MM.1S (cell line): ENCODE measurements at regions not wholly inside any gene's neighbourhood (a gene's known extent, or its start where the extent isn't known, plus 50 kb on each side); places are given as distances from the start of the nearest gene placed in this dataset.

Source experiments
- DNase-seq: peaks from one replicate; pipeline ENCODE4 v3.0.0-alpha.2; 2015
- H2AFZ ChIP-seq: fragments of 300-600 bp; sonication (generic); 2 replicates; pipeline ENCODE4 v1.6.0; 2016; ENCODE audit warnings: antibody characterized with exemption, low read length
- H3F3A ChIP-seq: fragments of 300-600 bp; sonication (generic); 2 replicates; pipeline ENCODE4 v1.6.1; 2016; ENCODE audit warnings: mild to moderate bottlenecking, antibody characterized with exemption, low read length, moderate library complexity, mixed read lengths; ENCODE audit not compliant: insufficient read depth
- H3K27ac ChIP-seq: fragments of 300-600 bp; sonication (generic); 2 replicates; pipeline ENCODE4 v1.5.1; 2016; ENCODE audit warnings: mild to moderate bottlenecking, low read length
- H3K27me3 ChIP-seq: fragments of 300-600 bp; sonication (generic); replicated peaks from 2 replicates; pipeline ENCODE4 v1.6.0; 2016; ENCODE audit warnings: low read length; ENCODE audit not compliant: insufficient read depth
- H3K36me3 ChIP-seq: fragments of 300-600 bp; sonication (generic); replicated peaks from 2 replicates; pipeline ENCODE4 v1.6.1; 2016; ENCODE audit warnings: mild to moderate bottlenecking, low read length, mixed read lengths; ENCODE audit not compliant: insufficient read depth
- H3K4me1 ChIP-seq: fragments of 300-600 bp; sonication (generic); 2 replicates; pipeline ENCODE4 v1.6.1; 2016; ENCODE audit warnings: low read length, mixed read lengths
- H3K4me2 ChIP-seq: fragments of 300-600 bp; sonication (generic); 2 replicates; pipeline ENCODE4 v1.6.0; 2016; ENCODE audit warnings: low read depth, low read length
- H3K4me3 ChIP-seq: fragments of 300-600 bp; sonication (generic); 2 replicates; pipeline ENCODE4 v1.5.1; 2016; ENCODE audit warnings: low read length, mixed read lengths
- H3K79me2 ChIP-seq: fragments of 300-600 bp; sonication (generic); 2 replicates; pipeline ENCODE4 v1.6.1; 2016; ENCODE audit warnings: mixed run types, low read length, mixed read lengths
- H3K9ac ChIP-seq: fragments of 300-600 bp; sonication (generic); 2 replicates; pipeline ENCODE4 v1.6.1; 2016; ENCODE audit warnings: low read length, mixed read lengths
- H3K9me2 ChIP-seq: fragments of 300-600 bp; sonication (generic); replicated peaks from 2 replicates; pipeline ENCODE4 v1.6.1; 2016; ENCODE audit warnings: mild to moderate bottlenecking, low read length, mixed read lengths; ENCODE audit not compliant: insufficient read depth
- H3K9me3 ChIP-seq: fragments of 300-600 bp; sonication (generic); replicated peaks from 2 replicates; pipeline ENCODE4 v1.6.1; 2016; ENCODE audit warnings: mild to moderate bottlenecking, low read length, mixed read lengths; ENCODE audit not compliant: insufficient read depth
- H4K20me1 ChIP-seq: fragments of 300-600 bp; sonication (generic); 2 replicates; pipeline ENCODE4 v1.6.1; 2016; ENCODE audit warnings: mild to moderate bottlenecking, low read length, moderate library complexity, mixed read lengths; ENCODE audit not compliant: insufficient read depth
- CTCF ChIP-seq: fragments of 300-600 bp; sonication (generic); IDR thresholded peaks from 2 replicates; pipeline ENCODE4 v1.5.1; 2016; ENCODE audit warnings: antibody characterized with exemption, low read length, mixed read lengths
- EZH2 ChIP-seq: fragments of 300-600 bp; sonication (generic); optimal IDR thresholded peaks from 2 replicates; pipeline ENCODE3; 2017; ENCODE audit warnings: low read depth, mild to moderate bottlenecking, antibody characterized with exemption, low read length, mixed read lengths
- EZH2phosphoT487 ChIP-seq: fragments of 300-600 bp; sonication (generic); IDR thresholded peaks from 2 replicates; pipeline ENCODE4 v1.6.1; 2018; ENCODE audit warnings: antibody characterized with exemption, low read length

- Histone ChIP-seq H3K9ac (no peak overlapping the region), H3K4me1 (no peaks in the 10 kb centered on the region)
These were observed 269.3 kb downstream of the POLR1F start for GRCh38 chr7:19439517-19439916.

GRCh38 chr7:19437446-19437845 lies 271.4 kb downstream of the POLR1F start:
- H3K9me3 ChIP-seq: no peaks in the 10 kb centered on the region
- no peak overlapping the region for H3K4me2 ChIP-seq
- no peaks in the 10 kb centered on the region for H3K9me2 ChIP-seq
- no peaks in the 10 kb centered on the region for H3K79me2 ChIP-seq
- H3K27ac ChIP-seq: no peak overlapping the region
- DNase-seq: no peak
- H3K4me1 ChIP-seq: no peaks in the 10 kb centered on the region
- no peak overlapping the region for H2AFZ ChIP-seq
- no peak overlapping the region for H3K9ac ChIP-seq
- no peak for TF ChIP-seq EZH2phosphoT487
- no peak for TF ChIP-seq CTCF
- no peak for TF ChIP-seq EZH2
- H3K4me3 ChIP-seq: no peak overlapping the region
- H4K20me1 ChIP-seq: no peaks in the 10 kb centered on the region
- H3K27me3 ChIP-seq: no peaks in the 10 kb centered on the region
- H3F3A ChIP-seq: no peaks in the 10 kb centered on the region
- H3K36me3 ChIP-seq: no peaks in the 10 kb centered on the region

More at GRCh38 chr7:19439517-19439916, 269.3 kb downstream of the POLR1F start:
- H3K36me3 ChIP-seq: no peaks in the 10 kb centered on the region
- H2AFZ ChIP-seq: no peak overlapping the region
- no peak overlapping the region for H3K4me3 ChIP-seq
- no peaks in the 10 kb centered on the region for H3F3A ChIP-seq
- H3K27ac ChIP-seq: no peak overlapping the region
- H3K27me3 ChIP-seq: no peaks in the 10 kb centered on the region
- no peaks in the 10 kb centered on the region for H3K9me3 ChIP-seq
- H3K9me2 ChIP-seq: no peaks in the 10 kb centered on the region
- no peak for DNase-seq
- TF ChIP-seq EZH2 (no peak), CTCF (no peak), EZH2phosphoT487 (no peak)
- H4K20me1 ChIP-seq: no peaks in the 10 kb centered on the region
- no peaks in the 10 kb centered on the region for H3K79me2 ChIP-seq
- H3K4me2 ChIP-seq: no peak overlapping the region

- H4K20me1 ChIP-seq: no peaks in the 10 kb centered on the region
- H3K27ac ChIP-seq: no peak overlapping the region
- no peaks in the 10 kb centered on the region for H3K9me3 ChIP-seq
- no peaks in the 10 kb centered on the region for H3K27me3 ChIP-seq
- no peak overlapping the region for H3K4me3 ChIP-seq
- no peaks in the 10 kb centered on the region for H3F3A ChIP-seq
- H3K36me3 ChIP-seq: no peaks in the 10 kb centered on the region
- no peak overlapping the region for H3K4me2 ChIP-seq
- DNase-seq: no peak
- TF ChIP-seq EZH2phosphoT487: no peak
- H3K9ac ChIP-seq: no peak overlapping the region
- H3K4me1 ChIP-seq: no peaks in the 10 kb centered on the region
- H3K79me2 ChIP-seq: no peaks in the 10 kb centered on the region
- no peaks in the 10 kb centered on the region for H3K9me2 ChIP-seq
- no peak overlapping the region for H2AFZ ChIP-seq
These were observed 280.9 kb downstream of the POLR1F start for GRCh38 chr7:19427944-19428343.

- Histone ChIP-seq H3K27ac (no peak overlapping the region), H2AFZ (no peak overlapping the region), H3K79me2 (no peaks in the 10 kb centered on the region), H3K4me3 (no peak overlapping the region), H3K4me1 (no peaks in the 10 kb centered on the region), H3K9ac (no peak overlapping the region), H3K9me2 (no peaks in the 10 kb centered on the region), H3K27me3 (no peaks in the 10 kb centered on the region), H4K20me1 (no peaks in the 10 kb centered on the region), H3K4me2 (no peak overlapping the region), H3F3A (no peaks in the 10 kb centered on the region), H3K36me3 (no peaks in the 10 kb centered on the region), H3K9me3 (no peaks in the 10 kb centered on the region)
- DNase-seq: no peak
- no peak for TF ChIP-seq EZH2
- no peak for TF ChIP-seq EZH2phosphoT487
- TF ChIP-seq CTCF: no peak
These were observed 276.6 kb upstream of the FERD3L start for GRCh38 chr7:19421861-19422260.
